ENCODE measurements at regions not wholly inside any gene's neighbourhood (a gene's known extent, or its start where the extent isn't known, plus 50 kb on each side); places are given as distances from the start of the nearest gene placed in this dataset.

GRCh38 chr15:59843609-59844008 is 154.5 kb upstream of the BNIP2 start:
- TF ChIP-seq, protein P1, sequence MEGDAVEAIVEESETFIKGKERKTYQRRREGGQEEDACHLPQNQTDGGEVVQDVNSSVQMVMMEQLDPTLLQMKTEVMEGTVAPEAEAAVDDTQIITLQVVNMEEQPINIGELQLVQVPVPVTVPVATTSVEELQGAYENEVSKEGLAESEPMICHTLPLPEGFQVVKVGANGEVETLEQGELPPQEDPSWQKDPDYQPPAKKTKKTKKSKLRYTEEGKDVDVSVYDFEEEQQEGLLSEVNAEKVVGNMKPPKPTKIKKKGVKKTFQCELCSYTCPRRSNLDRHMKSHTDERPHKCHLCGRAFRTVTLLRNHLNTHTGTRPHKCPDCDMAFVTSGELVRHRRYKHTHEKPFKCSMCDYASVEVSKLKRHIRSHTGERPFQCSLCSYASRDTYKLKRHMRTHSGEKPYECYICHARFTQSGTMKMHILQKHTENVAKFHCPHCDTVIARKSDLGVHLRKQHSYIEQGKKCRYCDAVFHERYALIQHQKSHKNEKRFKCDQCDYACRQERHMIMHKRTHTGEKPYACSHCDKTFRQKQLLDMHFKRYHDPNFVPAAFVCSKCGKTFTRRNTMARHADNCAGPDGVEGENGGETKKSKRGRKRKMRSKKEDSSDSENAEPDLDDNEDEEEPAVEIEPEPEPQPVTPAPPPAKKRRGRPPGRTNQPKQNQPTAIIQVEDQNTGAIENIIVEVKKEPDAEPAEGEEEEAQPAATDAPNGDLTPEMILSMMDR (IDR thresholded peaks at IDR 0.05) = no peak
- TF ChIP-seq EZH2 (IDR thresholded peaks at IDR 0.05; ENCODE audit: borderline replicate concordance, insufficient read depth, low read depth, low read length, poor library complexity, severe bottlenecking) = no peak
